BE2C (cell line): ENCODE measurements at regions not wholly inside any gene's neighbourhood (a gene's known extent, or its start where the extent isn't known, plus 50 kb on each side); places are given as distances from the start of the nearest gene placed in this dataset.

ENCODE experiments used
- DNase-seq: peaks from one replicate; pipeline ENCODE4 v3.0.0-alpha.2; 2020
- H3K27me3 ChIP-seq: fragments of 250-450 bp; sonication (Bioruptor Pico); 2 replicates; pipeline ENCODE4 v1.5.1; 2020; ENCODE audit warnings: mild to moderate bottlenecking
- H3K36me3 ChIP-seq: fragments of 250-450 bp; sonication (Bioruptor Pico); 2 replicates; pipeline ENCODE4 v1.5.1; 2020; ENCODE audit warnings: mild to moderate bottlenecking
- H3K4me1 ChIP-seq: fragments of 250-450 bp; sonication (Bioruptor Pico); 2 replicates; pipeline ENCODE4 v1.5.1; 2020
- H3K4me3 ChIP-seq: 2 replicates; pipeline ENCODE4 v1.5.1; 2011; ENCODE audit warnings: low read depth, low read length
- H3K9me3 ChIP-seq: fragments of 250-450 bp; sonication (Bioruptor Pico); 2 replicates; pipeline ENCODE4 v1.5.1; 2020
- TF ChIP-seq, protein P1 (sequence below): IDR thresholded peaks from 2 replicates; pipeline ENCODE4 v1.5.1; 2012; ENCODE audit warnings: mild to moderate bottlenecking, low read depth, low read length

DNA sequence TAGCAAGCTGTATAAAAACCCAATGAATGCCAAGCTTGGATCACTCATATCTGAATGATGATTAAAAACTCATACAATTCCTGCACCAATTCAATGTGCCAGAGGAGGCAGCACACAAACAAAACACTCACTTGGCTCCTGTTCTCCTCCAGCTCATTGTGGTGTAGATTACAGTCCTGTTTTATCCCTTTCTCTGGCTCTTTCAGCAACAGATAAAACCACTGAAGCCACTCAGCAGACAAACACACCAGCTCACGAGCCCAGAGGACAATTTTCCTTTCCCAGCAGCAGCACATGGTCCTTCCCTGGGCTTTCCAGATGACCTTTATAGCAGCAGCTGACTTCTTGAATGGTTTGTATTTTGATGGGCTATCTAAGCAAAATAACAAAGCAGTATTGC is 107.3 kb upstream of the STARD3NL start:
- no peaks in the 10 kb centered on the region for H3K36me3 ChIP-seq
- no peak for DNase-seq
- TF ChIP-seq, protein P1, sequence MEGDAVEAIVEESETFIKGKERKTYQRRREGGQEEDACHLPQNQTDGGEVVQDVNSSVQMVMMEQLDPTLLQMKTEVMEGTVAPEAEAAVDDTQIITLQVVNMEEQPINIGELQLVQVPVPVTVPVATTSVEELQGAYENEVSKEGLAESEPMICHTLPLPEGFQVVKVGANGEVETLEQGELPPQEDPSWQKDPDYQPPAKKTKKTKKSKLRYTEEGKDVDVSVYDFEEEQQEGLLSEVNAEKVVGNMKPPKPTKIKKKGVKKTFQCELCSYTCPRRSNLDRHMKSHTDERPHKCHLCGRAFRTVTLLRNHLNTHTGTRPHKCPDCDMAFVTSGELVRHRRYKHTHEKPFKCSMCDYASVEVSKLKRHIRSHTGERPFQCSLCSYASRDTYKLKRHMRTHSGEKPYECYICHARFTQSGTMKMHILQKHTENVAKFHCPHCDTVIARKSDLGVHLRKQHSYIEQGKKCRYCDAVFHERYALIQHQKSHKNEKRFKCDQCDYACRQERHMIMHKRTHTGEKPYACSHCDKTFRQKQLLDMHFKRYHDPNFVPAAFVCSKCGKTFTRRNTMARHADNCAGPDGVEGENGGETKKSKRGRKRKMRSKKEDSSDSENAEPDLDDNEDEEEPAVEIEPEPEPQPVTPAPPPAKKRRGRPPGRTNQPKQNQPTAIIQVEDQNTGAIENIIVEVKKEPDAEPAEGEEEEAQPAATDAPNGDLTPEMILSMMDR, result peak; percentile 32; the same call in 1 of the 2 replicates
- H3K9me3 ChIP-seq, result no peaks in the 10 kb centered on the region
- no peaks in the 10 kb centered on the region for H3K27me3 ChIP-seq
- no peaks in the 10 kb centered on the region for H3K4me1 ChIP-seq
- H3K4me3 ChIP-seq, result no peak overlapping the region

DNA sequence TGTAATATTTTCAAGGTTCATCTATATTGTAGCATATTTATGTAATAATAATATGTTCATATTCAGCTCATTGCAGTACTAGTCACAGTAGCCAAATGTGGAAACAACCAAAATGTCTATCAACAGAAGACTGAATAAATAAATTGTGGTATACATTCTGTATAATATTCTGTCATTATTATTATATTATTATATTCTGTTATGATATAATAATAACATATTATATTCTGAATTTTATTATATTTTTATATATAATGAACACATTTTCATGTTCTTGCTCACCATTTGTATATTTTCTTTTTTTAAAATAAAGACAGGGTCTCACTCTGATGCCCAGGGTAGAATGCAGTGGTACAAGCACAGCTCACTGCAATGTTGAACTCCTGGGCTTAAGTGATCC is 91.2 kb upstream of the STARD3NL start:
- TF ChIP-seq, protein P1, result no peak
- no peak overlapping the region for H3K4me3 ChIP-seq
- no peaks in the 10 kb centered on the region for H3K27me3 ChIP-seq

DNA sequence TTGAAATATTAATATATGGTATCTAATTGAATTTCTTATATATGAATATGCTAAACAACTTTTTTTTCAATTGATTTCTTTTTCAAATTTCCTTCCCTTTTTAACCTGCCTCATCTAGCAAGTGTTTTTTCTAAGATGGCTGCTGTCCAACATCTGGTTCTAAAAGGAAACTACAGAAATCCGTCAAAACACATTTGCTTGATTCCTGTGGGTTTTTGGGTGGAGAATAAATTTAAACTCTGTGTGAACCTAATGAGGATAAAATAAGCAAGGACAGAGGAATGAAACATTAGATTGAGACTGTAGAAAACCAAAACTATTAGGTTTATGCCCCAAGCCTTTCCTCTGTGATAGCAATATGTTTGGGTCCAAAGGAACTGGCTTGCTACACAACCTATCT is 75.5 kb upstream of the STARD3NL start:
- no peak for DNase-seq
- TF ChIP-seq, protein P1, result no peak
- no peak overlapping the region for H3K4me3 ChIP-seq
- no peaks in the 10 kb centered on the region; the same call in 1 of the 2 replicates for H3K9me3 ChIP-seq
- no peaks in the 10 kb centered on the region for H3K4me1 ChIP-seq
- no peaks in the 10 kb centered on the region for H3K36me3 ChIP-seq
- H3K27me3 ChIP-seq, result no peaks in the 10 kb centered on the region

More for the DNA sequence above, 91.2 kb upstream of the STARD3NL start:
- Histone ChIP-seq H3K4me1 (no peaks in the 10 kb centered on the region), H3K36me3 (no peaks in the 10 kb centered on the region), H3K9me3 (no peaks in the 10 kb centered on the region)
- no peak for DNase-seq

DNA sequence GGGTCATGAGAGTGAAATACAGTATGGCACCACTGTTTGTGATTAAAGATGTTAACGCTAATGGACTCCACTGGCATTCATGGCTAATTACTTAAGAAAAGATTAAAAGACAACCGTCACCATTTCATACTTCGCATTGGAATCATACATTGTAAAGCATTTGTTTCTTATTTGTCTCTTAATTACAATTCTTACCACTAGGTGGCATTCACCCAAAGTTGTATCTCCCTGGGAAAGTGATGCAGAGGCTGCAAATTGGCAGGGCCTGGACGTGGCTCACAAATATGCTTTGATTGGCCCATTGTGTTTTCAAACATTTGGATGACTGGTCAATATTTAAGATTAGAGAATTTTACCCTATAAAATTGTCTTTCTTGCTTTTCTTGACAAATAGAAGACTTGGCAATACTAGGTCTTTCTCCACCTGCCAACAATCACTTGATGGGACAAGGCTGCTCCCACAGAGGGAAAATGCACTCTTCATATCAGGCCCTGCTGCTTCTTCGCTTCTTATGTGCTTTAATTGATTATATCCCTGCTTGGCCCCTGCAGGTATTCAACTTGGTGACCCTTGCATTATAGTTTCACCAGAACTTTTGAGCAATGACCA is 72.1 kb upstream of the STARD3NL start:
- no peak overlapping the region for H3K4me3 ChIP-seq
- no peaks in the 10 kb centered on the region for H3K9me3 ChIP-seq
- no peaks in the 10 kb centered on the region for H3K36me3 ChIP-seq
- H3K27me3 ChIP-seq, result peaks cover 3% of the 10 kb centered on the region
- peak; percentile 12 for DNase-seq
- TF ChIP-seq, protein P1, result peak; percentile 72
- no peaks in the 10 kb centered on the region for H3K4me1 ChIP-seq

DNA sequence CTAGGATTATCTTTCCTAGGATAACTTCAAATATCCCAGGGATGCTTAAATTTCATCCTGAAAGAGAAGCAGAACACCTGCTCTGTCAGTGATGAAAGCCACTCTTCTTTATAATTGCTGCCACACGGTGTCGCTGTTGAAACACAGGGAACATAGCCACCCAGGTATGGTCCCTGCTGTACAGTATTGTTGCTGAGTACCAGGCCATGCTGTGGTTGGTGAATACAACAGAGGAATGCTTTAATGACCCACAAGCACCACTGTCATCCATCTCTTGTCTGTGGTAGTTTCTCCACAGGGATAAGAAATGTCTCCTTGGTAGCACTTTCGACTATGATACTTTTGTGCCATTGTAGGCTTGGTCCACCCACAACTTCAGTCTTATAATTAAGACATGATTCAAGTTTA is 70.6 kb upstream of the STARD3NL start:
- peak; percentile 72 for DNase-seq
- TF ChIP-seq, protein P1, result peak; percentile 92
- peaks cover 6% of the 10 kb centered on the region for H3K27me3 ChIP-seq
- no peaks in the 10 kb centered on the region for H3K9me3 ChIP-seq
- H3K4me3 ChIP-seq, result no peak overlapping the region
- no peaks in the 10 kb centered on the region for H3K4me1 ChIP-seq
- H3K36me3 ChIP-seq, result no peaks in the 10 kb centered on the region

DNA sequence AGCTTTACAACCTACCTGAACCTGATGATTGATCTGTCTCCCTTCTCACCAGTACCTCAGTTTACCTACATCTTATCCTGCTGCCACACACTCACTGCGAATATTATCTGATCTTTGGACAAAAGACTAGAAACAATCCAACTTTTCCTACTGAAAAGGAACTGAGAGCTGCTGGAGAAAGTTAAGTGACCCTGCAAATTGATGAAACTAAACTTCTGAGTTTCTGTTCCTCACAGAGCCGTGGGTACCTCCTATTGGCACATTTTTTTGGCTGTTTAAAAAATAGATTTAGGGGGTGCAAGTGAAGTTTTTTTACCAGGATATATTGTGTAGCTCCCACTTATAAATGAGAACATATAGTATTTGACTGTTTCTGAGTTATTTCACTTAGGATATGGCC is 66.0 kb upstream of the STARD3NL start:
- no peak for DNase-seq
- H3K4me3 ChIP-seq, result no peak overlapping the region
- H3K4me1 ChIP-seq, result no peaks in the 10 kb centered on the region
- peaks cover 6% of the 10 kb centered on the region for H3K27me3 ChIP-seq
- no peaks in the 10 kb centered on the region for H3K9me3 ChIP-seq
- TF ChIP-seq, protein P1, result no peak
- no peaks in the 10 kb centered on the region for H3K36me3 ChIP-seq
